ENCODE measurements at regions not wholly inside any gene's neighbourhood (a gene's known extent, or its start where the extent isn't known, plus 50 kb on each side); places are given as distances from the start of the nearest gene placed in this dataset.
A peak's percentile ranks its signal among the peaks of the same experiment; 100 is the strongest.

DNA sequence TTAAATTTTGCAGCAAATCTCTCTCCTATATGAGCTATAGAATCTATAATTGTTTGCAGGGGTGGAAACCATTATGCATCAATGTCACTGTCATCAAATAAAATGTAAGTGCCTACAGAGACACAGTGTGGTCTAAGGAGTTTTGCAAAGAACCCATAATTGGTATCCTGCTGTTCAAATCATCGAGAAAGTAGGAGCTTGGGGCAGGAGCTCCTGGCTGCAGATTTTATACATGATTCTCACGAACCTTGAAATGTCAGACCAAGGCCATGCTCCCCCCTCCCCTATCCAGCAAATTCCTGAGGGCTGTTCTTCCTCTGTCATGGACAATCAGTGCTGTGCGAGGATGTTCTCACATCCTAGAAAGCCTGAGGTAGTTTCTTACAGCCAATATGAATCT is 119.5 kb upstream of the CYRIA start:
- Histone ChIP-seq H3K36me3 (ENCODE audit: control insufficient read depth, insufficient read depth, low read length) (no peaks in the 10 kb centered on the region), H2BK15ac (replicated peaks; ENCODE audit: low read depth) (no peak overlapping the region), H2BK120ac (ENCODE audit: low read depth, low read length) (no peak overlapping the region), H3K4me2 (ENCODE audit: low read length) (no peak overlapping the region), H3K9ac (ENCODE audit: low read length) (no peak overlapping the region), H3K23ac (ENCODE audit: low read length) (no peak overlapping the region), H3K4me3 (ENCODE audit: low read length) (no peak overlapping the region), H3K4me1 (ENCODE audit: control insufficient read depth, low read depth, low read length) (no peaks in the 10 kb centered on the region), H3K27me3 (ENCODE audit: insufficient read depth, low read length, poor library complexity) (no peaks in the 10 kb centered on the region), H3K27ac (ENCODE audit: low read depth, low read length) (no peak overlapping the region), H3K56ac (ENCODE audit: low read length) (no peak overlapping the region), H3K79me2 (ENCODE audit: control insufficient read depth, insufficient read depth, low read length) (no peaks in the 10 kb centered on the region), H4K5ac (ENCODE audit: low read length) (no peak overlapping the region), H3K18ac (ENCODE audit: low read length) (no peak overlapping the region), H3K79me1 (ENCODE audit: low read length) (no peaks in the 10 kb centered on the region), H4K8ac (ENCODE audit: low read depth, low read length) (no peak overlapping the region), H2BK5ac (ENCODE audit: low read length) (no peak overlapping the region), H3K4ac (ENCODE audit: low read depth, low read length) (no peak overlapping the region), H2AK5ac (ENCODE audit: low read length) (no peak overlapping the region)
- no CpG with 5 or more reads among the region's 3 CpGs for WGBS (ENCODE audit: extremely low coverage, insufficient coverage, low lambda C conversion rate)
- DNase-seq: no peak

DNA sequence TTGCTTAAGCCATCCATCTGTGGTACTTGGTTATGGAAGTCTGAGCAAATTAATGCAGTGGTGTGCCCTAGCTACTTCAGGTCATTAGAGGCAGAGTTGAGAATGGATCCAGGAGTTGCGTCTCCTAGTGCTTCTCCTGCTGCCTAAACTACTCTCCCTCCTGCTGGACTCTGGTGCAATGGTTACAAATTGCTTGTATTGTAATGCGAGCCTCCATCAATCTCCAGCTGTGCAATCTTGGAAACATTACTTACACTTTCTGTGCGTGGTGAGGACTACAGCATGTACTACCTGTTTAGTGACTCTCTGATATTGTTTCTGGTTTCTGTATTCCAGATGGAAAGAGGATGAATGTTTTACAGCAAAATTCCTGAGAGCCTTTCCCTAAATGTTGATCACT is 119.0 kb upstream of the CYRIA start:
- Histone ChIP-seq H3K79me1 (ENCODE audit: low read length) (no peaks in the 10 kb centered on the region), H2BK5ac (ENCODE audit: low read length) (no peak overlapping the region), H3K36me3 (ENCODE audit: control insufficient read depth, insufficient read depth, low read length) (no peaks in the 10 kb centered on the region), H3K23ac (ENCODE audit: low read length) (no peak overlapping the region), H3K4me3 (ENCODE audit: low read length) (no peak overlapping the region), H3K27me3 (ENCODE audit: insufficient read depth, low read length, poor library complexity) (no peaks in the 10 kb centered on the region), H3K4me1 (ENCODE audit: control insufficient read depth, low read depth, low read length) (no peaks in the 10 kb centered on the region), H3K4me2 (ENCODE audit: low read length) (no peak overlapping the region), H3K9ac (ENCODE audit: low read length) (no peak overlapping the region), H3K27ac (ENCODE audit: low read depth, low read length) (no peak overlapping the region), H4K5ac (ENCODE audit: low read length) (no peak overlapping the region), H3K18ac (ENCODE audit: low read length) (no peak overlapping the region), H3K56ac (ENCODE audit: low read length) (no peak overlapping the region), H2AK5ac (ENCODE audit: low read length) (no peak overlapping the region), H3K4ac (ENCODE audit: low read depth, low read length) (no peak overlapping the region), H2BK15ac (replicated peaks; ENCODE audit: low read depth) (no peak overlapping the region), H4K8ac (ENCODE audit: low read depth, low read length) (no peak overlapping the region), H3K79me2 (ENCODE audit: control insufficient read depth, insufficient read depth, low read length) (no peaks in the 10 kb centered on the region), H2BK120ac (ENCODE audit: low read depth, low read length) (no peak overlapping the region)
- WGBS (ENCODE audit: extremely low coverage, insufficient coverage, low lambda C conversion rate): no CpG with 5 or more reads among the region's 3 CpGs
- no peak for DNase-seq

DNA sequence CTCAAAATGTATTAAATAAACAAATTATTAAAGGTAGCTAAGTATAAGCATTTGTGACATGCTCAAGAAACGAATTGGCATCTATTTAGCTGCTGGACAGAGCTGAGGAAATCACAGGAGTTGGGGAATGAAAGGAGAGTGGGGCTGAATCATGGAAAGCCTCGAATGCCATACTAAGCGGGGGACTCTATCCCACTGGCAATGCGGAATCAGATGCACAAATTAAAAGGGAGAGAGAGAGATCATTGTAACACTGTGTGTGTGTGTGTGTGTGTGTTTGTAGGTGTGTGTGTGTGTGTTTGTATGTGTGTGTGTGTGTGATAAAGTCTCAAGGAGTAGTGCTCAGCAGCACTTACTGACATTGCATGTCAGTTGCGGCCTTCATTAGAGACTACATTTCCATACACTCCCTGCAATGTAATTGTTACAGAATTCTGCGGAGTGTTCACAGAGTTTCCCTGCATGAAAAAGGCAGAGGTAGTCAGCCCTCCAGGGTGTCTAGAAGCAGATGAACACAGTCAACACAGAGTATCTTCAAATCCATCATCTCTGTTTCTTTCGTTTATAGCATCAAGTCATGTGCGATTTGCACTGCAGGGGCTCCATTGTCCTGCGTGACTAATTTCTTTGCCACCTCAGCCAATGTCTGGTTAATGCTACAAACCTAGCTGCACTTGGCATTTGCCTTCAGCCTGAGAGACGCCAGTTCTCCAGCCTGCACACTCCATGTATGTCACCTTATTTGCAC is 111.7 kb upstream of the CYRIA start:
- WGBS (ENCODE audit: extremely low coverage, insufficient coverage, low lambda C conversion rate): no CpG with 5 or more reads among the region's 10 CpGs
- Histone ChIP-seq H3K36me3 (ENCODE audit: control insufficient read depth, insufficient read depth, low read length) (no peaks in the 10 kb centered on the region), H4K8ac (ENCODE audit: low read depth, low read length) (no peak overlapping the region)

DNA sequence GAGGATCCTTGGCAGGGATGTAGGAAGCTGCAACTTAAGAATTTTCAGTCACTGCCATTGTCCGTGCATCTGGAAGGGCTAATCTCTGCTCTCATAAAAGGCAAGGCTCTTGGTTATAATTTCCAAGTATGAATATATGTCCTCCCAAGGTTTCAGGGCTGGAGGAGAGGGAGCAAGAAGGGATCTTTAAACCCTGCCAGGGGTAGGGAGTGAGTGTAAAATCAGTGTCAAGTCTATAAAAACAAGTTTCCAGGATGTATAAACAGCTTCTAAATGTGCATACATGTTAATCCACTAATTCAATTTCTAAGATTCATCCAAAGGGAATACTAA is 110.2 kb upstream of the CYRIA start:
- no peak overlapping the region for H2BK120ac ChIP-seq (ENCODE audit: low read depth, low read length)
- no peaks in the 10 kb centered on the region for H3K4me1 ChIP-seq (ENCODE audit: control insufficient read depth, low read depth, low read length)
- no peaks in the 10 kb centered on the region for H3K27me3 ChIP-seq (ENCODE audit: insufficient read depth, low read length, poor library complexity)
- H3K79me2 ChIP-seq (ENCODE audit: control insufficient read depth, insufficient read depth, low read length): no peaks in the 10 kb centered on the region
- no peak overlapping the region for H3K4me2 ChIP-seq (ENCODE audit: low read length)
- H2BK5ac ChIP-seq (ENCODE audit: low read length): no peak overlapping the region
- no peak overlapping the region for H3K56ac ChIP-seq (ENCODE audit: low read length)
- H3K79me1 ChIP-seq (ENCODE audit: low read length): no peaks in the 10 kb centered on the region
- H3K36me3 ChIP-seq (ENCODE audit: control insufficient read depth, insufficient read depth, low read length): no peaks in the 10 kb centered on the region
- no peak overlapping the region for H4K5ac ChIP-seq (ENCODE audit: low read length)
- no peak for DNase-seq
- no peak overlapping the region for H3K4me3 ChIP-seq (ENCODE audit: low read length)
- no peak overlapping the region for H3K27ac ChIP-seq (ENCODE audit: low read depth, low read length)
- WGBS (ENCODE audit: extremely low coverage, insufficient coverage, low lambda C conversion rate): no CpG with 5 or more reads among the region's 1 CpG
- H3K4ac ChIP-seq (ENCODE audit: low read depth, low read length): no peak overlapping the region
- no peak overlapping the region for H2AK5ac ChIP-seq (ENCODE audit: low read length)
- H2BK15ac ChIP-seq (replicated peaks; ENCODE audit: low read depth): no peak overlapping the region
- H3K9ac ChIP-seq (ENCODE audit: low read length): no peak overlapping the region
- no peak overlapping the region for H3K18ac ChIP-seq (ENCODE audit: low read length)
- no peak overlapping the region for H3K23ac ChIP-seq (ENCODE audit: low read length)
- no peak overlapping the region for H4K8ac ChIP-seq (ENCODE audit: low read depth, low read length)

More for the DNA sequence above, 111.7 kb upstream of the CYRIA start:
- no peak overlapping the region for H3K9ac ChIP-seq (ENCODE audit: low read length)
- H3K18ac ChIP-seq (ENCODE audit: low read length): no peak overlapping the region
- no peak overlapping the region for H3K4ac ChIP-seq (ENCODE audit: low read depth, low read length)
- no peaks in the 10 kb centered on the region for H3K79me1 ChIP-seq (ENCODE audit: low read length)
- DNase-seq: no peak
- H2AK5ac ChIP-seq (ENCODE audit: low read length): no peak overlapping the region
- H2BK5ac ChIP-seq (ENCODE audit: low read length): no peak overlapping the region
- H3K27ac ChIP-seq (ENCODE audit: low read depth, low read length): no peak overlapping the region
- H3K4me1 ChIP-seq (ENCODE audit: control insufficient read depth, low read depth, low read length): no peaks in the 10 kb centered on the region
- H4K5ac ChIP-seq (ENCODE audit: low read length): no peak overlapping the region
- no peak overlapping the region for H3K4me3 ChIP-seq (ENCODE audit: low read length)
- H2BK15ac ChIP-seq (replicated peaks; ENCODE audit: low read depth): no peak overlapping the region
- H2BK120ac ChIP-seq (ENCODE audit: low read depth, low read length): no peak overlapping the region
- H3K56ac ChIP-seq (ENCODE audit: low read length): no peak overlapping the region
- no peak overlapping the region for H3K23ac ChIP-seq (ENCODE audit: low read length)
- no peak overlapping the region for H3K4me2 ChIP-seq (ENCODE audit: low read length)
- H3K79me2 ChIP-seq (ENCODE audit: control insufficient read depth, insufficient read depth, low read length): no peaks in the 10 kb centered on the region
- no peaks in the 10 kb centered on the region for H3K27me3 ChIP-seq (ENCODE audit: insufficient read depth, low read length, poor library complexity)

DNA sequence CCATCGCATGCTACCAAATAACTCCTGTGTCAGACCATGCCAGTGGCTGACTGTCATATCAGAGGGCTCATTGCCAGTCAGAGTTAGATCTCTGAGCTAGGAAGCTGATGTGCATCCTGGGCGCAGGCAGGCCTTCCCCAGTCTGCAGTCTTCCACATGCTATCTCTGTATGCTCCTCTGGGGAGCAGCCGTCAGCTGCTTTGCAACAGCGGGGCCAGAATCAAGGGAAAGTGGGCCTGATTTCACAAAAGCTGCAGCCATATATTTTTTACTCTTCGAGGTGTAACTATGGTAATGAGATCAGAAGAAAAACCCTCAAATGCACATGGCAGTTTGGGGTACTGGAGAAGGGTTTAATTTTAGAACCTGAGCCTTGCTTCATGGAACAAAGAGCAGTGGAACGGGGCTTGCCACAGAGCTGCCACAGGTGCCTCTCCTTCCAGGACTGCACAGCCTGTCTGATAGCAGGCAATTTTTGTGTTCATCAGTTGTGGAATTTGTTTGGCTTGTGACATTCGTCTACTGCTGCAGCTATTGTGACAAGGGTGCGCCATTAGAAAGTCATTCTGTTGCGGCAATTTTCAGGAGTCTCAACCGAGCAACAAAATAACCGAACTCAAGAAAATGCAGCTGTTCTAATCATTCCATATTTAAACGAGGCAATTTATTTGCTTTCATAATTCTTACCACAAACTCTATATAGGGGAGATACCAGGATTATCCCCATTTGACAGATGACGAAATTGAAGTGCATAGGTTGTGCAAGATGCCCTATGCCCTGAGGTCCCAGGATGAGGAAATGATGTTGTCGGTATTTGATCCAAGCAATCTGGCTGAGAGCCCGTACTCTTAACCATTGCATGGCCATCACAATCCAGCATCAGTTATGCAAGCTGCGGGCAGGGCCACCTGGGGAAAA is 109.6 kb upstream of the CYRIA start:
- H3K4me3 ChIP-seq (ENCODE audit: low read length): no peak overlapping the region
- H3K4me1 ChIP-seq (ENCODE audit: control insufficient read depth, low read depth, low read length): no peaks in the 10 kb centered on the region
- H3K27ac ChIP-seq (ENCODE audit: low read depth, low read length): no peak overlapping the region
- H4K8ac ChIP-seq (ENCODE audit: low read depth, low read length): no peak overlapping the region
- no peak overlapping the region for H3K56ac ChIP-seq (ENCODE audit: low read length)
- H2AK5ac ChIP-seq (ENCODE audit: low read length): no peak overlapping the region
- no peak overlapping the region for H4K5ac ChIP-seq (ENCODE audit: low read length)
- H3K27me3 ChIP-seq (ENCODE audit: insufficient read depth, low read length, poor library complexity): no peaks in the 10 kb centered on the region
- H3K36me3 ChIP-seq (ENCODE audit: control insufficient read depth, insufficient read depth, low read length): no peaks in the 10 kb centered on the region
- no peak overlapping the region for H3K9ac ChIP-seq (ENCODE audit: low read length)
- H3K23ac ChIP-seq (ENCODE audit: low read length): no peak overlapping the region
- H3K4ac ChIP-seq (ENCODE audit: low read depth, low read length): no peak overlapping the region
- no CpG with 5 or more reads among the region's 16 CpGs for WGBS (ENCODE audit: extremely low coverage, insufficient coverage, low lambda C conversion rate)
- no peaks in the 10 kb centered on the region for H3K79me2 ChIP-seq (ENCODE audit: control insufficient read depth, insufficient read depth, low read length)
- H3K79me1 ChIP-seq (ENCODE audit: low read length): no peaks in the 10 kb centered on the region
- H2BK5ac ChIP-seq (ENCODE audit: low read length): no peak overlapping the region
- peak; percentile 66 for DNase-seq
- H2BK15ac ChIP-seq (replicated peaks; ENCODE audit: low read depth): no peak overlapping the region
- no peak overlapping the region for H3K4me2 ChIP-seq (ENCODE audit: low read length)
- no peak overlapping the region for H2BK120ac ChIP-seq (ENCODE audit: low read depth, low read length)
- H3K18ac ChIP-seq (ENCODE audit: low read length): no peak overlapping the region

Data from mesendoderm (in vitro differentiated cells).